WTC11 (cell line): ENCODE measurements at regions not wholly inside any gene's neighbourhood (a gene's known extent, or its start where the extent isn't known, plus 50 kb on each side); places are given as distances from the start of the nearest gene placed in this dataset.

Experiments
- CTCF ChIP-seq: fragments of 200-600 bp; IDR thresholded peaks from 2 replicates; pipeline ENCODE4 v1.8.0; 2022; ENCODE audit warnings: antibody characterized with exemption
- JUN ChIP-seq: sonication (generic); formaldehyde crosslinking; IDR thresholded peaks from 2 replicates; pipeline ENCODE4 v1.8.0; 2023; ENCODE audit warnings: mild to moderate bottlenecking, missing genetic modification reagents
- NFYB ChIP-seq: sonication (generic); formaldehyde crosslinking; conservative IDR thresholded peaks from 2 replicates; pipeline ENCODE4 v1.8.0; 2022; ENCODE audit warnings: low read depth, missing genetic modification reagents
- ZMAT4 ChIP-seq: fragments of 250-450 bp; sonication (Bioruptor Pico); IDR thresholded peaks from 2 replicates; pipeline ENCODE4 v1.9.0; 2021; ENCODE audit warnings: mild to moderate bottlenecking

GRCh38 chr1:188660572-188660971 lies 1817.1 kb downstream of the BRINP3 start:
- TF ChIP-seq CTCF (no peak), JUN (CRISPR knock-in tag) (no peak), ZMAT4 (CRISPR knock-in tag) (no peak), NFYB (CRISPR knock-in tag) (no peak)
